CD8-positive, alpha-beta memory T cell (primary cell): ENCODE measurements at regions not wholly inside any gene's neighbourhood (a gene's known extent, or its start where the extent isn't known, plus 50 kb on each side); places are given as distances from the start of the nearest gene placed in this dataset.
A peak's percentile ranks its signal among the peaks of the same experiment; 100 is the strongest.
"Not testable (repeated sequence)": the region's sequence is repeated elsewhere in the genome, so short reads cannot be mapped to it uniquely, and the experiment has no call there.

Source experiments
- CTCF ChIA-PET: fragments of 350-600 bp; sonication (Branson Sonifier 250); formaldehyde crosslinking; loops from one replicate; lab custom pipeline; 2021; ENCODE audit warnings: antibody characterized with exemption; lab: Charles Lee
- POLR2A ChIA-PET: fragments of 350-600 bp; sonication (Branson Sonifier 250); formaldehyde crosslinking; loops from one replicate; lab custom pipeline; 2021; ENCODE audit warnings: antibody characterized with exemption; lab: Charles Lee
- DNase-seq, 5 donors: peaks; one replicate each; pipeline versions ENCODE4 v3.0.0 to v3.0.0-alpha.2; 2020 to 2022; ENCODE audit warnings: mixed read lengths in 1 of 5
- H3K27ac ChIP-seq: one replicate; pipeline ENCODE4 v1.7.0; 2013; ENCODE audit warnings: low read depth, mild to moderate bottlenecking, low read length, moderate library complexity
- H3K27me3 ChIP-seq: 2 replicates; pipeline ENCODE4 v1.7.0; 2013; ENCODE audit warnings: low read length, mild to moderate bottlenecking; ENCODE audit not compliant: insufficient read depth, poor library complexity, severe bottlenecking
- H3K36me3 ChIP-seq: 2 replicates; pipeline ENCODE4 v1.7.0; 2013; ENCODE audit warnings: mild to moderate bottlenecking, low read length, moderate library complexity; ENCODE audit not compliant: insufficient read depth
- H3K4me1 ChIP-seq: 2 replicates; pipeline ENCODE4 v1.7.0; 2013; ENCODE audit warnings: mild to moderate bottlenecking, low read length, moderate library complexity; ENCODE audit not compliant: insufficient read depth
- H3K4me3 ChIP-seq: 2 replicates; pipeline ENCODE4 v1.7.0; 2013; ENCODE audit warnings: mild to moderate bottlenecking, low read length
- H3K9me3 ChIP-seq: 2 replicates; pipeline ENCODE4 v1.7.0; 2013; ENCODE audit warnings: mild to moderate bottlenecking, low read length
- H3K27ac Mint-ChIP-seq, 8 donors: one replicate each; pipeline ENCODE4 v1.8.0; 2020 to 2021; ENCODE audit warnings: mixed read lengths in 8 of 8, mild to moderate bottlenecking in 6 of 8, inconsistent platforms in 3 of 8, moderate library complexity in 3 of 8
- H3K27me3 Mint-ChIP-seq, 2 donors: one replicate each; pipeline ENCODE4 v1.8.0; 2020 to 2021; ENCODE audit warnings: mixed read lengths in 2 of 2, mild to moderate bottlenecking in 1 of 2, moderate library complexity in 1 of 2
- H3K36me3 Mint-ChIP-seq, 3 donors: one replicate each; pipeline ENCODE4 v1.8.0; 2020 to 2021; ENCODE audit warnings: mixed read lengths in 3 of 3, inconsistent platforms in 1 of 3, mild to moderate bottlenecking in 1 of 3
- H3K4me1 Mint-ChIP-seq, 3 donors: one replicate each; pipeline ENCODE4 v1.8.0; 2020 to 2021; ENCODE audit warnings: mixed read lengths in 3 of 3, inconsistent platforms in 1 of 3, mild to moderate bottlenecking in 1 of 3
- H3K4me3 Mint-ChIP-seq, 7 donors: one replicate each; pipeline ENCODE4 v1.8.0; 2020 to 2021; ENCODE audit warnings: mixed read lengths in 7 of 7, mild to moderate bottlenecking in 6 of 7, moderate library complexity in 4 of 7, inconsistent platforms in 2 of 7
- H3K9me3 Mint-ChIP-seq, 5 donors: one replicate each; pipeline ENCODE4 v1.8.0; 2020 to 2022; ENCODE audit warnings: mixed read lengths in 5 of 5, mild to moderate bottlenecking in 3 of 5, moderate library complexity in 2 of 5, inconsistent platforms in 1 of 5

DNA sequence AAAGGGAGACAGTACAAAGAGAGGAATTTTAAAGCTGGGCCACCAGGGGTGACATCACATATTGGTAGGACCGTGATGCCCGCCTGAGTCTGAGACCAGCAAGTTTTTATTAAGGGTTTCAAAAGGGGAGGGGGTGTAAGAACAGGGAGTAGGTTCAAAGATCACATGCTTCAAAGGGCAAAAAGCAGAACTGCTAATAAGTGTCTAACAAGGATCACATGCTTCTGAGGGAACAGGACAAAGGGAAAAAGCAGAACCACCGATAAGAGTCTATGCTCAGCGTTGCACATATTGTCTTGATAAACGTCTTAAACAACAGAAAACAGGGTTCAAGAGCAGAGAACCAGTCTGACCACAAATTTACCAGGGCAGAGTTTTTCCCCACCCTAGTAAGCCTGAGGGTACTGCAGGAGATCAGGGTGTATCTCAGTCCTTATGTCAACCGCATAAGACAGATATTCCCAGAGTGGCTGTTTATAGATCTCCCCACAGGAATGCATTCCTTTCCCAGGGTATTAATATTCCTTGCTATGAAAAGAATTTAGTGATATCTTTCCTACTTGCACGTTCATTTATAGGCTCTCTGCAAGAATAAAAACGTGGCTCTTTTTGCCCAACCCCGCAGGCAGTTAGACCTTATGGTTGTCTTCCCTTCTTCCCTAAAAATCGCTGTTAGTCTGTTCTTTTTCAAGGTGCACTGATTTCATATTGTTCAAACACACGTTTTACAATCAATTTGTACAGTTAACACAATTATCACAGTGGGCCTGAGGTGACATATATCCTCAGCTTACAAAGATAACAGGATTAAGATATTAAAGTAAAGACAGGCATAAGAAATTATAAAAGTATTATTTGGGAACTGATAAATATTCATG is 136.5 kb upstream of the UXS1 start:
- H3K27me3 ChIP-seq, H3K4me1 ChIP-seq, H3K27ac ChIP-seq, CTCF ChIA-PET, POLR2A ChIA-PET, H3K9me3 ChIP-seq, H3K4me3 Mint-ChIP-seq, H3K27me3 Mint-ChIP-seq, H3K9me3 Mint-ChIP-seq, H3K27ac Mint-ChIP-seq, H3K36me3 ChIP-seq, H3K4me3 ChIP-seq, H3K36me3 Mint-ChIP-seq, DNase-seq: not testable (repeated sequence)
- peaks cover 5 to 12% (median 6%) of the 10 kb centered on the region in 3 donors for H3K4me1 Mint-ChIP-seq

DNA sequence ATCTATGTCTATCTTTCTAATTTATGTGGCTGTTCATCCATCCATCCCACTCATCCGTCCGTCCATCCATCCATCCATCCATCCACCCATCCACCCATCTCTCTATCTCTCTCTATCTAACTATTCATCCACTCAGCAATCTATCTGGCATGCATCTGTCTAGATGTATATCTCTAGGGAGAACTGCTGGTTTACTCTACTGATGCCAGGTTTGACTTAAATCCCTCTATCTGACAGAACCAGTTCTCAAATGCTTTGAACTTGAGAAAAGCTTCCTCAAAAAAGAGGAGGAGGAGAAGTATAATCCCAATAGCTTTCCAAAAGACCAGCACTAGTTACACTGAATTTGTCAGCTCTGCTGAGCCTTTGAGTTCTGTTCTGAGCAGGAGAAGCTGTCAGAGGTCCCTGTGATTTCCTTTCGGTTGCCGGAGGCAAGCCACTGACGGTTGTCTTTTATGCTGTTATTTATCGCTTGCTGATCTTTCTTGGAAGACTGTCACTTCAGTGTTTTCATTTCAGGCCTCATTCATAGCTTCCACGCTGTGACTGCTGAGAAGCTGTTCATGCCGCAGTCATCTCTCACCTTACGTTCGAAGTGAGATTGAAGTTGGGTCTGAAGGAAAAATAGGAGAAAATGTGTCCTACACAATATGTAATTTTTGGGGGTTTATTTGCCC is 129.4 kb upstream of the UXS1 start:
- Mint-ChIP-seq H3K27ac (peak overlapping the region in 1 of 8 donors; percentile 1), H3K9me3 (peaks cover 0 to 2% (median 0%) of the 10 kb centered on the region in 5 donors), H3K4me3 (no peak overlapping the region), H3K4me1 (no peaks in the 10 kb centered on the region), H3K27me3 (peaks cover 8 to 21% of the 10 kb centered on the region in 2 donors), H3K36me3 (no peaks in the 10 kb centered on the region)
- Histone ChIP-seq H3K36me3 (no peaks in the 10 kb centered on the region), H3K27ac (no peak overlapping the region), H3K9me3 (no peaks in the 10 kb centered on the region), H3K27me3 (no peaks in the 10 kb centered on the region), H3K4me1 (no peaks in the 10 kb centered on the region), H3K4me3 (no peak overlapping the region)
- ChIA-PET CTCF (no interaction called here), POLR2A (no interaction called here)
- no peak for DNase-seq

DNA sequence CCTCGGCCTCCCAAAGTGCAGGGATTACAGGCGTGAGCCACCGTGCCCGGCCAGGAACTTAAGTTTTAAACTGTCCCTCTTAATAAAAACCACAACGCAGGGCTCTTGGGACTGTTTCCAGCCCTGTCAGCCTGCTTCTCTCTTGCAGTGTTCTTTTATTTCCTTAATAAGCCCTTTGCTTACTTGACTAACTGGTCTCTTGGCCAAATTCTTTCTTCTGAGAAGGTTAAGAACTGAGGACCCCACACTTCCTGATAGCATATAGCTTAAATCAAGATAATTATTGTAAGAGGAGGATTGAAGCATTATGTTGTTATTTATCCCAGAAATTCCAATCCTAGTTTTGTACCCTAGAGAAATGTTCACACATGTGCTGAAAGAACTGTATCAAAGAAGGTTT is 128.2 kb upstream of the UXS1 start:
- Mint-ChIP-seq H3K9me3 (peaks cover 0 to 2% (median 0%) of the 10 kb centered on the region in 5 donors), H3K4me1 (no peaks in the 10 kb centered on the region), H3K36me3 (no peaks in the 10 kb centered on the region), H3K27me3 (peaks cover 8 to 21% of the 10 kb centered on the region in 2 donors), H3K27ac (no peak overlapping the region), H3K4me3 (no peak overlapping the region)
- Histone ChIP-seq H3K27me3 (no peaks in the 10 kb centered on the region), H3K9me3 (no peaks in the 10 kb centered on the region), H3K27ac (no peak overlapping the region), H3K36me3 (no peaks in the 10 kb centered on the region), H3K4me3 (no peak overlapping the region), H3K4me1 (no peaks in the 10 kb centered on the region)
- POLR2A ChIA-PET = no interaction called here
- DNase-seq = no peak
- CTCF ChIA-PET = no interaction called here

DNA sequence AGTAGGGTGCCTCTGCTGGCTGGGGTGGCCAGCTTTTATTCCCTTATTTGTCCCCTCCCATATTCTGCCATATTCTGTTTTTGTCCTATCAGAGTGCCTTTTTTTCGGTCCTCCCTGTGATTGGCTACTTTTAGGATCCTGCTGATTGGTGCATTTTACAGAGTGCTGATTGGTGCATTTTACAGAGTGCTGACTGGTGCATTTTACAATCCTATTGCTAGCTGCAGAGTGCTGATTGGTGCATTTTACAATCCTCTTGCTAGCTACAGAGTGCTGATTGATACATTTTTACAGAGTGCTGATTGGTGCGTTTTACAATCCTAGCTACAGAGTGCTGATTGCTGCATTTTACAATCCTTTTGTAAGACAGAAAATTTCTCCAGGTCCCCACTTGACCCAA is 126.3 kb upstream of the UXS1 start:
- H3K4me3 Mint-ChIP-seq, H3K27me3 ChIP-seq, H3K36me3 Mint-ChIP-seq, H3K4me1 Mint-ChIP-seq, H3K27ac ChIP-seq, H3K4me1 ChIP-seq, H3K9me3 ChIP-seq, H3K36me3 ChIP-seq, H3K27ac Mint-ChIP-seq, H3K9me3 Mint-ChIP-seq, CTCF ChIA-PET, DNase-seq, H3K4me3 ChIP-seq: not testable (repeated sequence)
- peaks cover 8 to 21% of the 10 kb centered on the region in 2 donors for H3K27me3 Mint-ChIP-seq
- POLR2A ChIA-PET = interaction anchor here (0.6 kb wide), 1 partner anchor 88 kb away, joined by 10 read pairs; no protein-coding TSS in a partner anchor

DNA sequence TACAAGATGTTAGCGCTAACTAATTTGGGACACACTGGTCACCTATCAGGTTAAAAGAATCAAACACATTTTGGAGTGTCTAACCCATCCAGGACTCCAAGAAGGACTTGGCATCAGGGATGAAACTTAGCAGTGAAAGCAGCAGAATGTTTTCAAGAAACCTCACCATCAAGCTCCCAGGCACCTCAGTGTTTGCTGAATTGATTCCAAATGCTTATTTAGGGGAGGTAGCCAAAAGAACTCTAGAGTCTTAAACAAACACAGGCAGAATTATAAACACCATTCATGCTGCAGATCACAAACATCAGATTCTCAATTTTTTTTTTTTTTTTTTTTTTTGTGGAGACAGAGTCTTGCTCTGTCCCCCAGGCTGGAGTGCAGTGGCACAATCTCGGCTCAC is 122.8 kb upstream of the UXS1 start:
- Histone ChIP-seq H3K4me3 (no peak overlapping the region), H3K27ac (no peak overlapping the region), H3K9me3 (no peaks in the 10 kb centered on the region), H3K27me3 (no peaks in the 10 kb centered on the region), H3K36me3 (no peaks in the 10 kb centered on the region), H3K4me1 (no peaks in the 10 kb centered on the region)
- no peaks in the 10 kb centered on the region for H3K36me3 Mint-ChIP-seq
- ChIA-PET POLR2A (no interaction called here), CTCF (interaction anchor here (1.3 kb wide), 1 partner anchor 11 kb away, joined by 3 read pairs; no protein-coding TSS in a partner anchor)
- H3K27ac Mint-ChIP-seq = no peak overlapping the region
- peaks cover 0 to 3% of the 10 kb centered on the region in 2 donors for H3K27me3 Mint-ChIP-seq
- H3K4me3 Mint-ChIP-seq = no peak overlapping the region
- peaks cover 0 to 6% (median 2%) of the 10 kb centered on the region in 3 donors for H3K4me1 Mint-ChIP-seq
- no peak for DNase-seq
- H3K9me3 Mint-ChIP-seq = peaks cover 0 to 2% (median 0%) of the 10 kb centered on the region in 5 donors

DNA sequence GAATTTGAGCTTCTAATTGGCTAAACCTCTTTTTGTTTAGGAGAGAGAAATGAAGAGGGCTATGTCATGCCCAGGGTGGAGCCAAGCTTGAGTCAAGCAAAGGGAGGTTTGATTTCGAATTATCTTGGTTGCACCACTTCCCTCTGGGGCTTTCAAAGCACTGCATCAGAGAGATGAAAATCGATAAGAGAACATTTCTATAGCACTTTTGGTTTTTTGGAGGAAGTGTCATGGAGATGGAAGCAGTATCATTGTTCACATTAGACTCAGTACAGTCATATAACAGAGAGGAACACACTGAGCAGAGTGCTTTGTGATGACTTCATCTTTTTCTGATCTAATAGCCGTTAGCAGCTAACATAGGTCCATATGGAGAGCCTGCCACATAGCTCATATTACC is 120.3 kb upstream of the UXS1 start:
- Histone ChIP-seq H3K27me3 (no peaks in the 10 kb centered on the region), H3K27ac (no peak overlapping the region), H3K4me3 (no peak overlapping the region), H3K9me3 (no peaks in the 10 kb centered on the region), H3K4me1 (no peaks in the 10 kb centered on the region), H3K36me3 (no peaks in the 10 kb centered on the region)
- H3K4me3 Mint-ChIP-seq = no peak overlapping the region
- H3K9me3 Mint-ChIP-seq = no peaks in the 10 kb centered on the region
- POLR2A ChIA-PET = no interaction called here
- no peaks in the 10 kb centered on the region for H3K36me3 Mint-ChIP-seq
- H3K4me1 Mint-ChIP-seq = peaks cover 0 to 6% (median 2%) of the 10 kb centered on the region in 3 donors
- H3K27ac Mint-ChIP-seq = peak overlapping the region in 1 of 8 donors; percentile 33
- no peak for DNase-seq
- H3K27me3 Mint-ChIP-seq = no peaks in the 10 kb centered on the region
- CTCF ChIA-PET = no interaction called here

DNA sequence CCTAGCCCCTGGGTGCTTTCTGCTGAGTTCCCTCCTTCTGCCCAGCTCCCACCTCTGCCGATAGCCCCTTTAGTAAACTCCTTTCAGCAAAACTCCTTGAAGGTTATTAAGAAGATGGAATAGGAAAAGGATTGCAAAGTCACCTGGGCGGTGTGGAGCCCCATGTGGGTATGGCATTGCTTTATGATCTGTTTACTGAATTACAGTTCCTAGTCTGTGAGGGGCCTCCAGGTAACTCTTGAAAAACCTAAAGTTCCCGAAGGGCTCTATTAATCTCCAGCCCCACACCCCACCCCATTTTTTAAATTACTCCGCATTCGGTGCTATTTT is 116.9 kb upstream of the UXS1 start:
- Mint-ChIP-seq H3K27ac (no peak overlapping the region), H3K9me3 (no peaks in the 10 kb centered on the region), H3K36me3 (no peaks in the 10 kb centered on the region), H3K4me1 (peaks cover 0 to 6% (median 2%) of the 10 kb centered on the region in 3 donors), H3K4me3 (no peak overlapping the region), H3K27me3 (no peaks in the 10 kb centered on the region)
- no peaks in the 10 kb centered on the region for H3K27me3 ChIP-seq
- H3K27ac ChIP-seq = no peak overlapping the region
- no peak overlapping the region for H3K4me3 ChIP-seq
- DNase-seq = no peak
- no peaks in the 10 kb centered on the region for H3K9me3 ChIP-seq
- no peaks in the 10 kb centered on the region for H3K36me3 ChIP-seq
- no peaks in the 10 kb centered on the region for H3K4me1 ChIP-seq
- ChIA-PET CTCF (no interaction called here), POLR2A (no interaction called here)

DNA sequence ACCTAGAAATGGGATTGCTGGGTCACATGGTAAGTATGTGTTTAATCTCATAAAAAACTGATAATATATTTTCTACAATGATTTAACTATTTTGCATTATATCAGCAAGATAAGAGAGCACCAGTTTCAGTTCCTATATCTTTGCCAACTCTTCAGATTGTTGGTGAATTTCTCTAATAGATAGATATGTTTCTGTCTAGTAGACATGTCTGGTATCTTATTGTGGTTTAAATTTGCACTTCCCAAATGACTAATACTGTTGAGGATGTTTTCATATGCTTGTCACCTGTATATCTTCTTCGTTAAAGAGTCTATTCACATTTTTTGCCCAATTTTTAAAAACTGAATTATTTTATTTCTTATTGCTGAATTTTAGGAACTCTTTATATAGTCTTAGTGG is 113.8 kb upstream of the UXS1 start:
- no peaks in the 10 kb centered on the region for H3K4me1 Mint-ChIP-seq
- CTCF ChIA-PET = no interaction called here
- no peaks in the 10 kb centered on the region for H3K36me3 Mint-ChIP-seq
- Histone ChIP-seq H3K4me1 (no peaks in the 10 kb centered on the region), H3K36me3 (no peaks in the 10 kb centered on the region), H3K27ac (no peak overlapping the region), H3K9me3 (no peaks in the 10 kb centered on the region), H3K27me3 (no peaks in the 10 kb centered on the region), H3K4me3 (no peak overlapping the region)
- no peak for DNase-seq
- no peak overlapping the region for H3K27ac Mint-ChIP-seq
- peaks cover 0 to 1% of the 10 kb centered on the region in 2 donors for H3K27me3 Mint-ChIP-seq
- POLR2A ChIA-PET = no interaction called here
- H3K4me3 Mint-ChIP-seq = no peak overlapping the region
- no peaks in the 10 kb centered on the region for H3K9me3 Mint-ChIP-seq
